PFSK-1 (cell line): ENCODE measurements at regions not wholly inside any gene's neighbourhood (a gene's known extent, or its start where the extent isn't known, plus 50 kb on each side); places are given as distances from the start of the nearest gene placed in this dataset.

ENCODE experiments used
- FOXP2 ChIP-seq: optimal IDR thresholded peaks from 2 replicates; pipeline ENCODE3; 2011; ENCODE audit warnings: borderline replicate concordance, control low read depth, inconsistent platforms; ENCODE audit not compliant: insufficient read depth; ENCODE audit errors: extremely low read length, extremely low read depth
- POLR2AphosphoS5 ChIP-seq: IDR thresholded peaks from 2 replicates; pipeline ENCODE4 v1.6.1; 2012; ENCODE audit warnings: low read depth, mild to moderate bottlenecking, control low read depth, low read length, moderate library complexity
- SIN3A ChIP-seq: IDR thresholded peaks from 2 replicates; pipeline ENCODE4 v1.6.1; 2012; ENCODE audit warnings: mild to moderate bottlenecking, low read length, moderate library complexity, borderline replicate concordance; ENCODE audit not compliant: insufficient read depth
- TAF1 ChIP-seq: IDR thresholded peaks from 2 replicates; pipeline ENCODE4 v1.6.1; 2012; ENCODE audit warnings: low read length, control low read depth, borderline replicate concordance; ENCODE audit not compliant: insufficient read depth
- TF ChIP-seq, protein P1 (sequence below), 2 experiments: IDR thresholded peaks; 2 replicates each; pipeline versions ENCODE4 v1.6.1 to v1.8.0; 2011 to 2012; ENCODE audit warnings: low read depth in 2 of 2, low read length in 2 of 2, control low read depth in 1 of 2, inconsistent platforms in 1 of 2, mild to moderate bottlenecking in 1 of 2, moderate library complexity in 1 of 2; ENCODE audit not compliant: insufficient read depth in 1 of 2

DNA sequence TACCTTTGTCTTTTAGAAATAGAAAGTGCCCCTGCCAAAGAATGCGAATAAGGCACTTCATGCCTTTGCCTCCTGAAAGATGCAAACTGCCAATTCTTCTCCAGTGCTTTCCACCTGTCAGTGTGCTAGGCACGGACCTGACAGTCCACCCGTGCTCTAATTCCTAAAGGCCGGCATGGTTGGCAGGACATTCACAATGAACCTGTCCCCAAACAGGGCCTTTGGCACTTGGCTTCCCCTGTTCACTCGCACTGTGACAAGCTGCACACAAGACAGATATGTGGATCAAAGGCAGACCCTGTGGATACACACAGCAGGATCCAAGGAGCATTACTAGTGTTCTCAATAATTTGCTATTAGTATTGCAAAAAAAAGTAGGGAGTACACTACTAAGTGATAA, 505.7 kb upstream of the AGTR1 start:
- TF ChIP-seq FOXP2 (no peak), TAF1 (no peak), POLR2AphosphoS5 (no peak), SIN3A (no peak)
- TF ChIP-seq, protein P1, sequence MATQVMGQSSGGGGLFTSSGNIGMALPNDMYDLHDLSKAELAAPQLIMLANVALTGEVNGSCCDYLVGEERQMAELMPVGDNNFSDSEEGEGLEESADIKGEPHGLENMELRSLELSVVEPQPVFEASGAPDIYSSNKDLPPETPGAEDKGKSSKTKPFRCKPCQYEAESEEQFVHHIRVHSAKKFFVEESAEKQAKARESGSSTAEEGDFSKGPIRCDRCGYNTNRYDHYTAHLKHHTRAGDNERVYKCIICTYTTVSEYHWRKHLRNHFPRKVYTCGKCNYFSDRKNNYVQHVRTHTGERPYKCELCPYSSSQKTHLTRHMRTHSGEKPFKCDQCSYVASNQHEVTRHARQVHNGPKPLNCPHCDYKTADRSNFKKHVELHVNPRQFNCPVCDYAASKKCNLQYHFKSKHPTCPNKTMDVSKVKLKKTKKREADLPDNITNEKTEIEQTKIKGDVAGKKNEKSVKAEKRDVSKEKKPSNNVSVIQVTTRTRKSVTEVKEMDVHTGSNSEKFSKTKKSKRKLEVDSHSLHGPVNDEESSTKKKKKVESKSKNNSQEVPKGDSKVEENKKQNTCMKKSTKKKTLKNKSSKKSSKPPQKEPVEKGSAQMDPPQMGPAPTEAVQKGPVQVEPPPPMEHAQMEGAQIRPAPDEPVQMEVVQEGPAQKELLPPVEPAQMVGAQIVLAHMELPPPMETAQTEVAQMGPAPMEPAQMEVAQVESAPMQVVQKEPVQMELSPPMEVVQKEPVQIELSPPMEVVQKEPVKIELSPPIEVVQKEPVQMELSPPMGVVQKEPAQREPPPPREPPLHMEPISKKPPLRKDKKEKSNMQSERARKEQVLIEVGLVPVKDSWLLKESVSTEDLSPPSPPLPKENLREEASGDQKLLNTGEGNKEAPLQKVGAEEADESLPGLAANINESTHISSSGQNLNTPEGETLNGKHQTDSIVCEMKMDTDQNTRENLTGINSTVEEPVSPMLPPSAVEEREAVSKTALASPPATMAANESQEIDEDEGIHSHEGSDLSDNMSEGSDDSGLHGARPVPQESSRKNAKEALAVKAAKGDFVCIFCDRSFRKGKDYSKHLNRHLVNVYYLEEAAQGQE (IDR thresholded peaks at IDR 0.05; ENCODE audit: insufficient read depth in 1 of 2, low read depth in 2 of 2, low read length in 2 of 2), result no peak

DNA sequence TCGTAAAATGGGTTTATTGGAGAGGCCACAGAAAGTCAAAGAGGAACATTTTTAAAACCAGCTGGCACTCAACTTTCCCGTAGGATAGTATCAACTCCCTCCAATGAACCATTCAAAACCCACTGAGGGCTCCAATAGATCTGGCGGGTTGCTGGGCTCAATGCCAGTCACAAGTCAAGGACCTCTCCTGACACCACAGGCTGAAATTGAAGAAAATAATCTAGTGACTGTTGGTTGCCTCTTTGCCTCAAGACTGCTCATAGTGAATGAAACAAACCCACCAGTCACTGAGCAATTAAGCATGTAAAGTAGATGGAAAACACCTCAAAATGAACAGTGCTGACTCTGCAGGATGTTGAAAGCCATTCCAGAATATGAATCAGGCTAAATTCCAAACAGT, 500.6 kb upstream of the AGTR1 start:
- TF ChIP-seq FOXP2 (no peak), TAF1 (no peak), POLR2AphosphoS5 (no peak), SIN3A (no peak)
- TF ChIP-seq, protein P1 (IDR thresholded peaks at IDR 0.05; ENCODE audit: insufficient read depth in 1 of 2, low read depth in 2 of 2, low read length in 2 of 2), result no peak

DNA sequence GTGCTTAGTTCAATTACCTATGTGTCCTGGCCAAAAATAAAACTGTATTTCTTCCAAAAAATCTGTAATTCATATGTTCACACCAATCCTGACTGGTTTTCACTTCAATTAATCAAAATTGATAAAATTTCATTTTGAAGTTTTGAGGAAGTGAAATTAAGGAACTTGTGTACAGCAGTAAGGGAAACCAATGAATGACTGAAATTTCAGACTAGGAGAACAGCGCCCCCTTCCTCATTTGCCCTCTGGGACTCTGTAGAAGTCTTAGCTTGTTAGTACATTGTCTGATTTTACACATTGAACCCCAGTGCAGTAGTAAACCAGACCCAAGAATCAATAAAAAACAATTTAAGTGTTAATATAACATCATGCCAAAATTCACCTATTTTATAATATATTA, 495.3 kb upstream of the AGTR1 start:
- no peak for TF ChIP-seq SIN3A
- TF ChIP-seq, protein P1 (IDR thresholded peaks at IDR 0.05; ENCODE audit: insufficient read depth in 1 of 2, low read depth in 2 of 2, low read length in 2 of 2), result no peak
- no peak for TF ChIP-seq FOXP2
- no peak for TF ChIP-seq TAF1
- TF ChIP-seq POLR2AphosphoS5, result no peak

DNA sequence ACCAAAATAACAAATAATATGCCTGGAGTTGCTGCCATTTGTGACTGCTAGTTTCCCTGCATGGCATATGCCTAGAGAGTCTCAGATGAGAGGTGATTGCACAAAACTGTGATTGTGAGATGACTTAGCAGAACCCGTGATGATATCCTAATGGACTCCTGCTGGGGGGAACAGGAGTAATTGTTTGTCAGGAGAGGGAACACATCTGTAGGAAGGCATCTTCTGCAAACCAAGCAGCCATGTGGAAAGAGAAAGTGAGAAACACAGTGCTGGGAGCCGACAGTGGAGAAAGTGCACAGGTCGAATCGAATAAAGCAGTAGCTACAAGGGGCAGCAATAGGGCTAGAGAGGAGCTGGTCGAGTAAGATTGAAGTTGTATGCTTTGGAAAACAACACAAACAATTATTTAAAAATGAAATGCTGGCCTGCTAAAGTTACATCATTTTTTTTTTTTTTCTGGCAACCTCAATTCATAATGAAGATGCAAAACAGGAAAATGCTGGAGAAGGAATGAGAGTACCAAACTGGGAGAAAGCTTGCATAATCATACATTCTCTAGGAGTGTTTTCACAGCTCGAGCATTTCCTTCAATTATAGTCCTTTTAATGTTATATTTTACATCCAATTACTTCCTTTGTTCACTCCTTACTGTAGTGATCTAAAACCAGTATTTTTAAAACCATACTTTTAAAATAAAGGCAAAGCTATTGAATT, 494.2 kb upstream of the AGTR1 start:
- TF ChIP-seq POLR2AphosphoS5, result no peak
- TF ChIP-seq SIN3A, result no peak

DNA sequence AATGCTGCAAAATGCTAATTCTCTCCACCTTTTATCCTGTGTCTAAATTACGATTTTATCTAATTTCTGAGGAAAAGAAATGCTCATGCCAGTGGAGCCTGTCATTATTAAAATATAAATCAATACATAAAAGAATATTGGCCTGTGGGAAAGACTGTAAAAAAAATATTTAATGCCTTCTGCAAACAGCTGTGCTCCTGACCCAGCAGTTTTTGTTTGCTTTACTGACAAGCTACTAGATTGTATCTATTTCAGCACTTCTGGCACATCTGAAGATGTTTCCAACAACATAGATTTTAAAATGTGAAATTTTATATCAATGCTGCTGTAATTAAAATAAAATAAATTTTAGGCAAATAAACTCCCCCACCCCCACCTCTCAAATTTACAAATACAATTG, 493.6 kb upstream of the AGTR1 start:
- TF ChIP-seq FOXP2, result no peak
- TF ChIP-seq, protein P1 (IDR thresholded peaks at IDR 0.05; ENCODE audit: insufficient read depth in 1 of 2, low read depth in 2 of 2, low read length in 2 of 2), result no peak
- no peak for TF ChIP-seq POLR2AphosphoS5
- no peak for TF ChIP-seq SIN3A
- no peak for TF ChIP-seq TAF1
